ENCODE measurements at regions not wholly inside any gene's neighbourhood (a gene's known extent, or its start where the extent isn't known, plus 50 kb on each side); places are given as distances from the start of the nearest gene placed in this dataset.

DNA sequence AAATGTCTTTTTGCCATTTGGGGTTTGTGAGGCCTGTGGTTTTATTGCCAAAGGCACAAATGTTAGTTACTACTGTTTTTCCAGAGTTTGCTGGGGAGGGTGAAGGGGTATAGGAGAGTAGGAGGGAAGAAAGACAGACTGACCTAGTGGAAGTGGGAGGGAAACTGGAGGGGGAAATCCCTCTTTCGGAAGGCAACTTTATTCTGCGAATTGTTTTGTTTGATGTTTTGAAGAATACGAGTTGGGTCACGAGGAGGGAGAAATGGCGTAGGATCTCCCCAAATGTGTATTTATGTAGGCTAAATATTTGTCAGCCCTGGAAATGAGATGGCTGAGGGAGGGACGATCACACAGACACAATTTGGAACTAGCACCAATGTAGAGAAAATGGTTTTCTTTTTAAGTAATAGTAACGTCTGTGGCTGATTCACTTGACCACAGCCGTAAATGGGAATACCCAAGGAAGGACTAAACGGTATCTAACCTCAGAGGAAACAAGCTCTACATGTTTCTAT is 172.3 kb downstream of the ICOS start:
- TF ChIP-seq CTCF (IDR thresholded peaks at IDR 0.05) (no peak), POLR2A (IDR thresholded peaks at IDR 0.05) (no peak)
